Muscle layer of duodenum (tissue), 2 donors: ENCODE measurements at regions not wholly inside any gene's neighbourhood (a gene's known extent, or its start where the extent isn't known, plus 50 kb on each side); places are given as distances from the start of the nearest gene placed in this dataset.

Source experiments
- H3K27ac ChIP-seq: one replicate; pipeline ENCODE4 v1.7.0; 2013; ENCODE audit warnings: mild to moderate bottlenecking, low read length
- H3K27me3 ChIP-seq: one replicate; pipeline ENCODE4 v1.7.0; 2013; ENCODE audit warnings: low read depth, mild to moderate bottlenecking, control low read depth, low read length
- H3K36me3 ChIP-seq, 2 donors: one replicate each; pipeline ENCODE4 v1.7.0; 2013; ENCODE audit warnings: low read length in 2 of 2, control low read depth in 1 of 2, mild to moderate bottlenecking in 1 of 2; ENCODE audit not compliant: insufficient read depth in 2 of 2, control insufficient read depth in 1 of 2
- H3K4me1 ChIP-seq, 2 donors: one replicate each; pipeline ENCODE4 v1.7.0; 2013; ENCODE audit warnings: low read length in 2 of 2, mild to moderate bottlenecking in 2 of 2, control low read depth in 1 of 2, moderate library complexity in 1 of 2; ENCODE audit not compliant: insufficient read depth in 2 of 2, control insufficient read depth in 1 of 2
- H3K4me3 ChIP-seq, 2 donors: one replicate each; pipeline ENCODE4 v1.7.0; 2013; ENCODE audit warnings: low read length in 2 of 2, low read depth in 1 of 2, mild to moderate bottlenecking in 1 of 2
- H3K9me3 ChIP-seq, 2 donors: one replicate each; pipeline ENCODE4 v1.7.0; 2013; ENCODE audit warnings: low read length in 2 of 2, control low read depth in 1 of 2, mild to moderate bottlenecking in 1 of 2; ENCODE audit not compliant: control insufficient read depth in 1 of 2
- donor health status: healthy.

DNA sequence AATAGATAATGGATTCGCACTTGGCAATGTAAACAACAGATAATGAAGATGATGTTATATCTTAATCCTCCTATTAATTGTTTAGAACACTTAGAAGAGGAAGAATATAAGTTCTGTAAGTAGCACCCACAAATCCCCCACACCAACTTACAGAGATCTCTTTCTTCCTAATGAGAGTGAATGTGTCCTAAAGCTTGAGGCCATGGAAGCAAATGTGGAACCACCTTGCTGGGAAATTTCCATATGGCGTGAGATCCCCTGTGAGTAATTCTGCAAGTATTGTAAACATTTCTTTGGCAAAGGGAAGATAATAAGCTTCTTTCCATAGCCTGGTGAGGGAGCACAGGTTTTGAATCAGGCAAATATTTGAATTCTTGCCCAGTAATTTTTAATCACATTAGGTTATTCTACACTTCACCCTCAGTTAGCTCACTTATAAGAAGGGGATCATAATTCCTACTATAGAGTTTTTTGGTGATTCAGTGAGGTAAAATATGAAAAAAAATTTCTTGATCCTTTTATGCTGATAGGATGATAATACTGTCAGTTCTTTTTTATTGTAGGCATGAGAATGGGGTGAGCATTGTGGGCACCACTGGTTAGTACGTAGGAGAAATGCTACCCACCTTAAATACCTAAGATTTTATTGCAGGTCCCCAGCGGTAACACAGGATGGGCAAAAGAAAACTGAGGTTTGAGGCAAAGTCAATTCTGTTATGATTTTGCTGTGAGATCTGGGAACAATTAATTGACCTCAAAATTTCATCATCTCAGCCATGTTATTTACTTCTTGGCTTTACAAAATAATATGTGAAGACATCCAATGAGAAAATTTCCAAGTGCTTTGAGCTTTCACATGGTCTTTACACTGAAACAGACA is 574.8 kb downstream of the PSAT1 start:
- no peaks in the 10 kb centered on the region for H3K27me3 ChIP-seq
- H3K4me1 ChIP-seq = no peaks in the 10 kb centered on the region
- no peak overlapping the region for H3K4me3 ChIP-seq
- no peaks in the 10 kb centered on the region for H3K36me3 ChIP-seq
- H3K9me3 ChIP-seq = no peaks in the 10 kb centered on the region
- no peak overlapping the region for H3K27ac ChIP-seq

DNA sequence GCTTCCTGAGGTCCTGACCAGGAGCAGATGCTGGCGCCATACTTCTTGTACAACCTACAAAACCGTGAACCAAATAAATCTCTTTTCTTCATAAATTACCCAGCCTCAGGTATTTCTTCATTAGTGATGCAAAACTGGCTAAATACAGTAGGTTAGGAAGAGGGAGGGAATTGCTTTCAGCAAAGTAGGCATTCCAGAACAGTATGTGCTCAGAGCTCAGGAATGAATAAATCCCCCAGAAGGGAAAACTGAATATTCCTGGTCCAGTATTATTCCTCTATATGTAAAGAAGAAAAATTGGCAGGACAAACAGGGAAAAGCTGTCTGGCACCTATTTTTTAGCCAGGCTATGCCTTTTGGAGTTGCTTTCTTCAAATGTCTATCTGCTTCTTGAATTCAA is 577.1 kb downstream of the PSAT1 start:
- Histone ChIP-seq H3K9me3 (no peaks in the 10 kb centered on the region), H3K4me3 (no peak overlapping the region), H3K4me1 (no peaks in the 10 kb centered on the region), H3K27me3 (no peaks in the 10 kb centered on the region), H3K27ac (no peak overlapping the region), H3K36me3 (no peaks in the 10 kb centered on the region)

DNA sequence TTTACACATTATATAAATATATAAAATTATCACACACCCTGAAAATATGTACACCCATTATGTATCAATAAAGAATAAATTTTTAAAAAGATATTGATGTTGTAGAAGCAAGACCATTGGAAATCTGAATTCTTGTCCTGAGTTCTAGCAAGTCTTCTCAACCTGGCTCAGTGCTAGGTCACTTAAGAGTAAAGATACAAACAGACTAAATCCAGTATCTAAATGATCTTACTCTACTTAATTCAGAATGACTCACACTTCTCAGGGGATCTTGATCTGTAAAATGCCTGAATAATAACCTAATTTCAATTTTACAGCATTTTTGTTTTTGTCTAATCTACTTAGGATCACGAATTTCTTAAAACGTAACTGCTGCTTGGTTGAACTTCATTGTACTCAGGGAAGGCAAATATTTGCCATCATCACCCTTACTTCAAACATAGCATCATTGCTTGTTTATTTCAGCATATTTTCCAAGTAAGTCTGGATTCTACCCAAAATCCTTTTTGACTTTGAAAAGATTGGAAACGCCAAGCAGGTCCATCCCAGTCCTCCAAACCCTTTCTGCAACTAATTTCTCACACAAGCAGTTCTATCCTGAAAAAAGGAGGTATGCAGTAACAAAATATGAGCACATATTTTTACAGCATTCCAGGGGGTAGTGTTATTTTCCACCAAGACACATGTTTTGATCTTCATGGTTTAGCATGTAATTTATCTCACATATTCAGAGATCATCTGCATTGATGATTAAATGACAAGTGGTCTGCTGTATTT is 582.6 kb downstream of the PSAT1 start:
- no peak overlapping the region for H3K4me3 ChIP-seq
- no peak overlapping the region for H3K27ac ChIP-seq
- no peaks in the 10 kb centered on the region for H3K36me3 ChIP-seq
- no peaks in the 10 kb centered on the region for H3K9me3 ChIP-seq
- no peaks in the 10 kb centered on the region for H3K27me3 ChIP-seq
- no peaks in the 10 kb centered on the region for H3K4me1 ChIP-seq

DNA sequence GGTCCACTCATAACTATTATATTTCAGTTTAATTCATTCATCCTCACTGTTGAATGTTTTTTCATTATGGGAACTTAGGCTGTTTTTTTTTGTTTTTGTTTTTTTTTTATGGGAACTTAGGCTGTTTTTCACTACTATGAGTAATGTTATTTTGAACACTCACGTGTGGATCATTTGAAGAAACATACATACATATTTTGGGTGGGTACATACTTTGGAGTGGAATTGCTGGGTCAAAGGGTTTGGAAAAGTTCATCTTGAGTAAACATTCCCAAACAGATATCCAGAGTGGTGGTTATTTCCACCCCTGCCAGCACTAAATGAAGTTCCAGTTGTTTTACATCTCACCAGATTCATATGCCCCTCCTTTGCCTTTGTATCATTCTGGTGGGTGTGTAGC is 584.4 kb downstream of the PSAT1 start:
- no peaks in the 10 kb centered on the region for H3K27me3 ChIP-seq
- H3K27ac ChIP-seq = no peak overlapping the region
- no peak overlapping the region for H3K4me3 ChIP-seq
- H3K36me3 ChIP-seq = no peaks in the 10 kb centered on the region
- H3K4me1 ChIP-seq = no peaks in the 10 kb centered on the region
- H3K9me3 ChIP-seq = no peaks in the 10 kb centered on the region

DNA sequence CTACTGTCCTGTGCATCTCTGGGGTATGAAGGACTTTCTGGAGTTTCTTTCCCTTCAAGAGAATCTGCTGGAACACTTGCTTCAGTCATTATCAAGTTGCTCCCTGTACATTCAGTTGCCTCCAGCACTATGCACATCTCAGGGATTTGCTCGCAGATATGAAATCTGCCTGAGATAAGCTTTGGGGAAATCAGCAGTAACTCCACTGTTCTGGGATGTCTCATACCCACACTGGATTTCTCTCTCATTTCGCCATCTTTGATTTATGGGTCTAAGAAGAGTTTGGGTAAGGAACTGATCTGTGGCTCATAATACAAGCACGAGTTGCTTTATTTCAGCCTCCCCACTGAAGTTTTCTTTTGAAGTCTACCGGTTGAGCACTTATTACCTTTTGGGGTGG is 585.6 kb downstream of the PSAT1 start:
- H3K4me1 ChIP-seq = no peaks in the 10 kb centered on the region
- no peak overlapping the region for H3K4me3 ChIP-seq
- no peaks in the 10 kb centered on the region for H3K9me3 ChIP-seq
- no peaks in the 10 kb centered on the region for H3K36me3 ChIP-seq
- H3K27ac ChIP-seq = no peak overlapping the region
- no peaks in the 10 kb centered on the region for H3K27me3 ChIP-seq

DNA sequence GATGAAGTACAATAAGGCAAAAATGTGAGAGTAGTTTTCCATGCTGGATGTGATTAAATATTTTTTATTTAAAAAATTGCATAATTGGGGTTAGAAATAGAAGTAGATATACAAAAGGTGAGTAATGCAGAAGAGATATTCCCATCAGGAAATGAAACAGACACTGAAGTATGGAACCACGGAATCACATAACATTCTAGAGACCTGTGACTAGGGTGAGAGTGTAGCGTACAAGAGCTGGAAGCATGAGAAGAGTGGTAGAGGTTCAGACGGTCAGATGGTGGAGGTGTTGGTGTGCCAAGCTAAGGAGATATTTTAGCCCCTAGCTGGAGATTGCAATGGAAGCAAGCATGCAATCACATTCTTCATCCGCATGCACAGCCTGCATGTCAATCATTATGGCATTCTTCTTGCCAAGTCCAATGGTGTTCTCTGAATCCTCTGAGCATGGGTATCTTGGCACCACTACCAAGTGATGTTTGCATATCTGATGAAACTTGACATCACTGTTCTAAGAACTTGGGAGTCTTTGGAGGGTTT is 587.8 kb downstream of the PSAT1 start:
- Histone ChIP-seq H3K36me3 (no peaks in the 10 kb centered on the region), H3K9me3 (no peaks in the 10 kb centered on the region), H3K27ac (no peak overlapping the region), H3K27me3 (no peaks in the 10 kb centered on the region), H3K4me3 (no peak overlapping the region), H3K4me1 (no peaks in the 10 kb centered on the region)

DNA sequence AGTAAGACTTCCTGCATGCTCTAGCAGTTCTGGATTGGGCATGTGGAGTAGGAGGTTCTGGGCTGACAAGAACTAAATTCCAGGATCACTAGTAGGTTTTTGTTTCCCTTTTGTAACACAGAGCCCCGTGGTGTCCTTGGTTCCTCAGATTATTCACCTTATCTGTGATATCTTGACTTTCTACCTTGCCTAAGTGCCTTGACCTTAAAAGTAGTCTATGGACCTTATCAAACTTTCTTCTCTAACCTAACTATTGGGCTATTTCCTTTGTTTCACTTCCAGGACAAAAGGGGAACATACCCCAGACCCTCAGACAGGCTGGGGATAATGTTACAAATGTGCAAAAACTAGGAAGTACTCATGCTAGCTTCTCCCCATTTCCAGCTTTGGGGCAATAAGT is 595.3 kb downstream of the PSAT1 start:
- Histone ChIP-seq H3K9me3 (peaks cover 0 to 9% of the 10 kb centered on the region in 2 donors), H3K4me1 (no peaks in the 10 kb centered on the region), H3K27me3 (no peaks in the 10 kb centered on the region), H3K36me3 (no peaks in the 10 kb centered on the region), H3K27ac (no peak overlapping the region), H3K4me3 (no peak overlapping the region)

DNA sequence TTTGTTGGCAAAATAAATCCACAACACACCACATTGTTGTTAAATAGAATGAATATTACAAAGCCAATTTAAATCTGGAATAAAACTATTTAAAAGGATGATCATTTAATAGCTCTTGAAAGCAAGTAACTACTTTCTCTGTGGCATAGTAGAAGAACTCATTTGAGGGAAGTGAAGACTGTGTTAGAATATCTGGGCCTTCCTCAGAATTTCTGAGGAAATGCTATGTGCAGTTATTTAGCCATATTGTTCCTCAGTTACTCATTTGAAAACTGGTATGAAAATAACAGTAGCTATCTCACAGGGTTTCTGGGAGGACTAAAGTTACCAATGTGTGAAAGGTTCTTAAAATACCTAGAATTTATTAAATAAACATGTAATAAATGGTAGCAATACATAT is 595.8 kb downstream of the PSAT1 start:
- peaks cover 0 to 9% of the 10 kb centered on the region in 2 donors for H3K9me3 ChIP-seq
- H3K4me3 ChIP-seq = no peak overlapping the region
- H3K4me1 ChIP-seq = no peaks in the 10 kb centered on the region
- H3K27me3 ChIP-seq = no peaks in the 10 kb centered on the region
- no peaks in the 10 kb centered on the region for H3K36me3 ChIP-seq
- H3K27ac ChIP-seq = no peak overlapping the region

DNA sequence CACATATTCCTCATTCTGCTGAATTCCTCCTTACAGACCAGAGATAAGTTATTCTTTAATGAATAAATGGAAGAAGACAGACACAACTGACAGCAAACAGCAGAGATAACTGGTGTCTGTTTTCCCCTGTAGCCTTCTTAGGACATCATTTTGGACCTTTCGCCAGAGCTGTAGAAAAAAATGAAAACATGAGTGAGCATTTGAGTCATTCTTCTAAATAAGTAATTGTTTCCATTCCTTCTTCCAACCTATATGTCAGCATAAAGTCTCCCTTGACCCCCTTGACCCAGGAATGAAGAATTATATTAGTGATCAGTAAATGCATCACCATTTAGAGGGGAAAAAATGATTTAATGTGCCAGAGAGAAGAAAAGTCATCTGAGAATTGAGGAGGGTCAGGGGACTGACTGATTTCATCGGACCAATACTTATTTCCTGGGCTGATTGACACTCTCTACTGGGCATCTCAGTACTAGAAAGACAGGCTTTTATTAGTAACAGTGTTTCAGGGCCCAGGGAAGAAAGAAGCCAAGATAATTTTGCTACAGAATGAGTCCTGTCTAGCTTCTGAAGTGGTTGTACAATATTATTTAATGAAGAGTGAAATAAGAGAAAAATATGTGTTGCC is 597.0 kb downstream of the PSAT1 start:
- Histone ChIP-seq H3K4me1 (no peaks in the 10 kb centered on the region), H3K36me3 (no peaks in the 10 kb centered on the region), H3K27me3 (no peaks in the 10 kb centered on the region), H3K4me3 (no peak overlapping the region), H3K9me3 (peaks cover 0 to 9% of the 10 kb centered on the region in 2 donors), H3K27ac (no peak overlapping the region)

DNA sequence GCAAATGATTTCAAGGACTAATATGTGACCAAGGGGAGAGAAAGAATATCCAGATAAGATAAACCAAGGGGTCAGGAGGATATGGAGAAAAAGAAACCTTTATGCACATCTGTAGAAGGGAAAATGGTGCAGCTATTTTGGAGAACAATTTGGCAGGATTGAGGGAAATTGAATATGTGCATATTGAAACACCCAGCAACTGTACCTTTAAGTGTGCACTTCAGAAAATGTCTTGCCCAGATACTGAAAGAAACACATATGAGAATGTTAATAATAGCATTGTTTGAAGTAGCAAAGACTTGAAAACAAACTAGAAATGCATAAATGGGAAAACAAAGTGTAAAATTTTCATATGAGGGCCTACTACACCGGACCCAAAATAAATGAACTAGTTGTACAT is 599.6 kb downstream of the PSAT1 start:
- H3K27ac ChIP-seq = no peak overlapping the region
- no peaks in the 10 kb centered on the region for H3K27me3 ChIP-seq
- H3K9me3 ChIP-seq = no peaks in the 10 kb centered on the region
- no peak overlapping the region for H3K4me3 ChIP-seq
- H3K36me3 ChIP-seq = no peaks in the 10 kb centered on the region
- no peaks in the 10 kb centered on the region for H3K4me1 ChIP-seq

DNA sequence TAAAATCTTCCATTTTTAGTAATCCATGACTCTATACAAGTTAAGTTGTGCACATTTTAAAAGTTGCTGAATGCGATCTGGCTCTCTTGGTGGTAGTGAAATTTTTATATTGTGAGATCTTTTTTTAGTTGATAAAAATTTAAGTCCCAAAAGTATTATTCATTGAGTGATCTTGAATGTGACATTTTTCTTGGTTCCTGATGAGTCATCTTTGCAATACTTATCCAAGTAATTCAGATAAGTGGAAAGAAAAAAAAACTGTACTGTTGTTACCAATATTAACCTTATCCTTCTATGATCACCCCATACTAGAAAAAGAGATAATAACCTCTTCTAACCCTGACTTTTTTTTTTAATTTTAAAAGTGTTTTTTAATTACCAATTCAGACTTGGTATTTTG is 601.3 kb downstream of the PSAT1 start:
- H3K9me3 ChIP-seq = no peaks in the 10 kb centered on the region
- H3K36me3 ChIP-seq = no peaks in the 10 kb centered on the region
- no peak overlapping the region for H3K4me3 ChIP-seq
- H3K27me3 ChIP-seq = no peaks in the 10 kb centered on the region
- H3K4me1 ChIP-seq = no peaks in the 10 kb centered on the region
- no peak overlapping the region for H3K27ac ChIP-seq
